Small intestine (tissue), 7 donors: ENCODE measurements at regions not wholly inside any gene's neighbourhood (a gene's known extent, or its start where the extent isn't known, plus 50 kb on each side); places are given as distances from the start of the nearest gene placed in this dataset.

Experiments used
- DNase-seq, 2 donors: peaks; one replicate each; pipeline versions ENCODE4 v3.0.0 to v3.0.0-alpha.2; 2013
- FAIRE-seq: peaks from 2 replicates; lab custom pipeline; 2012; peaks lifted over from hg19 to GRCh38; lab: Jason Lieb, UNC
- H3K27ac ChIP-seq, 3 donors: one replicate each; pipeline ENCODE4 v1.5.1; 2013; ENCODE audit warnings: low read length in 2 of 3, mild to moderate bottlenecking in 2 of 3, control low read depth in 1 of 3, inconsistent platforms in 1 of 3, low read depth in 1 of 3, moderate library complexity in 1 of 3
- H3K27me3 ChIP-seq, 3 donors: one replicate each; pipeline ENCODE4 v1.6.1; 2013; ENCODE audit warnings: low read length in 3 of 3, inconsistent platforms in 1 of 3; ENCODE audit not compliant: control insufficient read depth in 3 of 3, insufficient read depth in 3 of 3
- H3K36me3 ChIP-seq, 3 donors: one replicate each; pipeline ENCODE4 v1.6.1; 2013; ENCODE audit warnings: low read length in 3 of 3, inconsistent platforms in 1 of 3, low read depth in 1 of 3, mild to moderate bottlenecking in 1 of 3, moderate library complexity in 1 of 3; ENCODE audit not compliant: control insufficient read depth in 3 of 3, insufficient read depth in 2 of 3
- H3K4me1 ChIP-seq, 3 donors: one replicate each; pipeline ENCODE4 v1.6.1; 2013; ENCODE audit warnings: low read length in 2 of 3, inconsistent platforms in 1 of 3, low read depth in 1 of 3, mild to moderate bottlenecking in 1 of 3, moderate library complexity in 1 of 3; ENCODE audit not compliant: control insufficient read depth in 3 of 3, insufficient read depth in 2 of 3
- H3K4me3 ChIP-seq, 3 donors: one replicate each; pipeline ENCODE4 v1.5.1; 2013; ENCODE audit warnings: low read length in 3 of 3, control low read depth in 1 of 3, inconsistent platforms in 1 of 3, low read depth in 1 of 3, mild to moderate bottlenecking in 1 of 3, moderate library complexity in 1 of 3
- H3K9me3 ChIP-seq, 2 donors: one replicate each; pipeline ENCODE4 v1.6.1; 2013; ENCODE audit warnings: low read depth in 1 of 2, low read length in 1 of 2; ENCODE audit not compliant: control insufficient read depth in 2 of 2, insufficient read depth in 1 of 2
- WGBS, 3 donors: extraction: QIAGEN DNeasy Blood & Tissue Kit; methylation state at CpG; one replicate each; pipeline ENCODE4 v1.1.7; 2013; 5-methylcytosine and 5-hydroxymethylcytosine counted together
- donor health status: healthy with polysubstance abuse.
- donor health status: control.
- donor health status: control.
- donor health status: Bipolar disorder and iron deficiency.
- donor health status: healthy.

DNA sequence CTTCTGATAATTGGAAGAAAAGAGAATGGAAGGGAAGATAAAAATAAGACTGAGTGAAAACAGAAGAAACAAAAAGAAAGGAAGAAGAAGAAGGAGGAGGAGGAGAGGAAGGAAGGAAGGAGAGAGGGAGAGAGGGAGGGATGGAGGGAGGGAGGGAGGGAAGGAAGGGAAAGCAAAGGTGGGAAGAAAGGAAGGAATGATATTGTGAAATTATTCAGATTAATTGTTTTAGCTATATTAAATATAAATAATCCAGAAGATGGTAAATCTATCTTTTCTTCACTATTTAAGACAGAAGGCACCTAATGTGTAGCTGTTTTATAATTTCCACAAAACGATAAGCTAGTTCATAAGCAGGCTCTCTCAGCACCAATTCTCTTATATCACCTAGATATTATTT is 191.3 kb upstream of the LRRC7 start:
- 62 to 88% (median 77%) methylated on average over 1 of the region's 1 CpG for WGBS, 3 donors
- Histone ChIP-seq H3K27me3 (no peaks in the 10 kb centered on the region), H3K27ac (no peak overlapping the region), H3K4me3 (no peak overlapping the region), H3K36me3 (no peaks in the 10 kb centered on the region), H3K4me1 (no peaks in the 10 kb centered on the region), H3K9me3 (no peaks in the 10 kb centered on the region)
- DNase-seq (no peak), FAIRE-seq (no peak)

DNA sequence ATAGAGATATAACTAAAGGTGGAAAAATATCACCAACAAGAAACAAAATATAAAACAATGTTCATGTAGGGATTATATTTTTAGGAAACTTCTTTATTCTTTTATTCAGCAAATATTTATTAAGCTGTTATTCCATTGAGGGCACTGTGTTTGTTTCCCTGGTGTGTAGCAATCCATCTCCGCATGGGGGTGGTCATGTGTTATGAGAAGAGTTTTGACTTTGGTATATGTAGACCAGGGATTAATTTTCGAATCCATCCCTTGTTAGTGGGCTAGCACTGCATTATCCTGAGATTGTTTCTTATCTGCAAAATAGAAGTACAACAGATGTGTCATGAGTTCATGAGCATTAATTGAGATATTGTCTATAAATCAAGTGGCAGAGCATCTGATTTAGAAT is 190.2 kb upstream of the LRRC7 start:
- H3K36me3 ChIP-seq = no peaks in the 10 kb centered on the region
- WGBS, 3 donors = 54 to 60% (median 59%) methylated on average over 2 of the region's 2 CpGs
- H3K4me3 ChIP-seq = no peak overlapping the region
- H3K9me3 ChIP-seq = no peaks in the 10 kb centered on the region
- no peaks in the 10 kb centered on the region for H3K27me3 ChIP-seq
- no peak for FAIRE-seq
- no peak for DNase-seq
- no peaks in the 10 kb centered on the region for H3K4me1 ChIP-seq
- H3K27ac ChIP-seq = no peak overlapping the region

DNA sequence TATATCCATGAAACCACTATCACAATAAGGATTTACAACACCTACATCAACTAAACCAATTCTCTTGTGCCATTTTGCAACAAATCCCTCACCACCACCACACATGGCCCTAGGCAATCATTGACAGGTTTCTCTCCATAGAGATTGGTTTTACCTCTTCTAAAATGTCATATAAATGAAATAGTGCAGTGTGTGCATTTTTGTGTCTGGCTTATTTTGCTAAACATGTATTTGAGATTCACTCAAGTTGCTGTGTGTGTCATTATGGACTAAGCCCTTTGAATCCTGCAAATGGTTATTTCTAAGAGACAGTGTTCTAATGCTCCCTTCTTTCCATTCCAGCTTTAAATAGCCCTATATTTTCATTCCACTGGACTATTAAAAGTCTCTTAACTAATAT is 179.7 kb upstream of the LRRC7 start:
- H3K9me3 ChIP-seq = no peaks in the 10 kb centered on the region
- no peaks in the 10 kb centered on the region for H3K27me3 ChIP-seq
- no peak for DNase-seq
- H3K27ac ChIP-seq = no peak overlapping the region
- no peak for FAIRE-seq
- H3K4me1 ChIP-seq = no peaks in the 10 kb centered on the region
- H3K36me3 ChIP-seq = no peaks in the 10 kb centered on the region
- H3K4me3 ChIP-seq = no peak overlapping the region

DNA sequence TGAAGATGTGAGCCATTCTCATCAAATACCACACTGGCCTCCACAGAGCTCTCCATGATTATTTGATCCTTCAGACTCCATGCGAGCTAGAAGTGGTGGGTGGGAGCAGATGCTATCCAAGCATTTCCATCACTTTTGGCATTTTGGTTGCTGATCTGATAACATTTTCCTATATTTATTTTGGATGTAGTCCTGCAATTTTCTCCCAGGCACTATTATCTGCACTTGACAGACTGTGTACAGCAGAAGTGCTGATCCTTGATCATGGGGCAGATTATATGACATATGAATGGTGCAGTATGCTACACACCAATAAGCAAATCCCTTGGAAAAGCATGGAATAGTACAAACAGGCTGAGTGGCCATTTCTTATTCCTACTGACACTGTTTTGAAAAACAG is 167.6 kb upstream of the LRRC7 start:
- no peaks in the 10 kb centered on the region for H3K27me3 ChIP-seq
- no peak overlapping the region for H3K27ac ChIP-seq
- FAIRE-seq (no peak), DNase-seq (no peak)
- H3K4me1 ChIP-seq = no peaks in the 10 kb centered on the region
- peaks cover 1% of the 10 kb centered on the region in 2 donors for H3K9me3 ChIP-seq
- 58 to 76% (median 74%) methylated on average over 1 of the region's 1 CpG for WGBS, 3 donors
- no peak overlapping the region for H3K4me3 ChIP-seq
- no peaks in the 10 kb centered on the region for H3K36me3 ChIP-seq

DNA sequence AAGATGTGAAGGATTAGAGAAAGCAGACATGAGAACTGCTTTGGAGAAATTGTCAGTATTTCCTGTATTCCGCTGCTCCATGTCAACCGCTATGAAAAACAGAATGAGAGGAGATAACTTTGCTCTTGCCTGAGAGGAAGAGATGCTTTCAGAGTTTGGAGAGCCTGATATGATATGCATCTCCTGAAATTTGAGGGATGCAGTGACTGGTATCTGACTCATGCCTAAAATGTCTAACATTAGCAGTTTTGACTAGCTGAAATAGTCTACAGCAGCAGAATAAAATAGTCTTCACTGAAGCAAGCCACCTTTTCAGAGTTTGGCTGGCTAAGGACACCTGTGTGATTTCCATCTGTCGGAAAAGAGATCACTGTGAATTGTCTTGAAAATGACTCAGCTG is 165.8 kb upstream of the LRRC7 start:
- DNase-seq = no peak
- FAIRE-seq = no peak
- WGBS, 3 donors = 92 to 97% (median 93%) methylated on average over 3 of the region's 3 CpGs

DNA sequence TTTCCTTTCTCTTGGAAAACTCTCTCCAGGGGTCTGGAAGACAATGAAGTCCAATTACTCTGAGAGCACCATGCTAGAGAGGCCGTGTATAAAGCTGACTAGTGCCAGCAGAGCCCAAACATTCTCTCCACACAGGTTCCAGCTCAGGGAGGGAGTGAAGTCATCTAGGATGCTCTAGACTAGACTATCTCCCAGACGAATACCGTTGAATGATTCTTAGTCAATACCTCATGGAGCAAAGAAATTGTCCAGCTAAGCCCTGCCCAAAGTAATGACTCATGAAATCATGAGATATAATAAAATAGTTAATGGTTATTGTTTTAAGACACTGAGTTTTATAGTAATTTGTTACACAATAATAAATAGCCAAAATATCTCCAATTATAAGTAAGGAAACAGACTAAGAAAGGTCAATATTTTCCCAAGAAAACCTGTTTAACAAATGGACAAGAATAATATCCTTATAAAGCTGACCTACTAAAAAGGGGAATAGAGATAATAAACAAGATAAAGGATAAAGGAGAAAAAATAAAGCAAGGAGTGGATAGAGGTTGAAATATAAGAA is 163.9 kb upstream of the LRRC7 start:
- Histone ChIP-seq H3K27me3 (no peaks in the 10 kb centered on the region), H3K9me3 (no peaks in the 10 kb centered on the region), H3K36me3 (no peaks in the 10 kb centered on the region), H3K27ac (no peak overlapping the region), H3K4me1 (no peaks in the 10 kb centered on the region), H3K4me3 (no peak overlapping the region)
- 63 to 86% (median 72%) methylated on average over 3 of the region's 3 CpGs for WGBS, 3 donors
- FAIRE-seq (no peak), DNase-seq (no peak)

More for the DNA sequence above, 165.8 kb upstream of the LRRC7 start:
- Histone ChIP-seq H3K9me3 (no peaks in the 10 kb centered on the region), H3K27ac (no peak overlapping the region), H3K4me1 (no peaks in the 10 kb centered on the region), H3K27me3 (no peaks in the 10 kb centered on the region), H3K36me3 (no peaks in the 10 kb centered on the region), H3K4me3 (no peak overlapping the region)

DNA sequence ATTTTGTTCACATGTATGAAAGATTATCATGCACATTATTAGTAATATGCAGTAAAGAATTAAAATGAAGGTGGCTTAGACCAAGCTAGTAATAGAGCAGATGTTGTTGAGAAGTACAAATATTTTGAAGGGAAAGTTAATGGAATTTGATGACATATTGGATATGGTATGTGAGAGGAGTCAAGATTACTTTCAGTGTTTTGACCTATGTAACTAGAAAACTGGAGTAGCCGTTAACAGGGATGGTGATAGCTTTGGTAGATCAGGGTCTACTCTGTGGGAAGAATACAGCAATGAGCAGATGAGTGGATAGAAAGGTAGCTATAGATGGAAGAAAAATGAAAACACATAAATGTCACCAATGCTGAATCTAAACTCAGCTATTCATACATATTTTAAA is 163.2 kb upstream of the LRRC7 start:
- H3K36me3 ChIP-seq = no peaks in the 10 kb centered on the region
- no peaks in the 10 kb centered on the region for H3K4me1 ChIP-seq
- H3K27ac ChIP-seq = no peak overlapping the region
- no peak for FAIRE-seq
- DNase-seq = no peak
- no peak overlapping the region for H3K4me3 ChIP-seq
- H3K27me3 ChIP-seq = no peaks in the 10 kb centered on the region
- H3K9me3 ChIP-seq = no peaks in the 10 kb centered on the region
- WGBS, 3 donors = 62 to 72% (median 64%) methylated on average over 1 of the region's 1 CpG

DNA sequence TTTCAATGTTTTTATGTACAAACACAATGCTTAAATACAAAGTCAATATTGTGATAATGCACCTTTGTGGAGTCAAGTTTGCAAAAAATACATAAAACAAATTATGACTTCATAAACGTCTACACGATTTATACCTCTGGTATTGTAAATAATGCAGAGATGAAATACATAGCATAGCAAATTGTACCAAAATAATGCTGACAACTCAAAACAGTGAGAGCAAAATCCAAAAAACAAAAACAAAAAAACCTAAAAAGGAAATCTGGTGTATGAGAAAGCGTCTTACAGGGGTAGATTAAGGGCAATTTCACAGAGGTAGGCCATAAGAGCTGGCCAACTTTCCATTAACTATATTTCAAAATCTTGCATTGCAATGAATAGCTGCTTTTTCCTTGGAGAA is 161.5 kb upstream of the LRRC7 start:
- WGBS, 3 donors = 82 to 91% (median 83%) methylated on average over 3 of the region's 3 CpGs
- no peak for FAIRE-seq

DNA sequence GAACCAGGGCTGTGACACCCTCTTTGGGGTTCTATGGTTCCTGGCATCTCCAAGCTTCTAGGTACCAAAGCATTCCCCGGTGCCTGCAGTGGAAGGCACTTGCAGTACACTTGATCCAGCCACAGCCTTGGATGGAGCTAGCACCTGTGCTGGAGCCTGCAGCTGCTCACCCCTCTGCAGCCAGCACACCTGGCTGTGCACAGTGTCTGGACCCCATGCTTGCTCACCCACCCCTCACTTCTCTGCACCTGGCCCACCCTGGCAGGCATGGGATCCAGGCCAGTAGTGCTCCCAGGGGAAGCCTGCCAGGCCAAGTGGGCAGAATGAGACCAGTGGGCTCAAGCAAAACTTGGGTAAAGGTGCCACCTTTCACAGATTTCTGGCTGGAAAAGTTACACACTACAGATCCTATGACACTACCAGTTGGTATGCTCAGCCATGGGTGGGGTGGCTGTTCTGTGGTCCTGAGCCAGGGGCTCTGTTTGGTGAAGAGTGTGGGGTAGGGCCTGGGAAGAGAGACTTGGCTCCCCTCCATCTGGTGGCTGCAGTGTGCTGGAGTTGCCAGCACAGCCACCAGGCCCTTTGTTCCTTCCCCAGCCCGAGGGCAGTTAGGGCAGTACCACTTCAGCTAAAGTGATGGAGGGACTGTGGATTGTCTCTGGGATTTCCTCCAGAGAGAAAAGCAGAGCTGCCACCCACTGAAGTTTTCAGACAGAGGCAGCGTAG is 157.8 kb upstream of the LRRC7 start:
- Histone ChIP-seq H3K36me3 (no peaks in the 10 kb centered on the region), H3K9me3 (no peaks in the 10 kb centered on the region), H3K27me3 (no peaks in the 10 kb centered on the region), H3K4me1 (no peaks in the 10 kb centered on the region), H3K4me3 (no peak overlapping the region), H3K27ac (no peak overlapping the region)
- FAIRE-seq (no peak), DNase-seq (no peak)
- WGBS, 3 donors = 59 to 80% (median 76%) methylated on average over 3 of the region's 3 CpGs

More for the DNA sequence above, 161.5 kb upstream of the LRRC7 start:
- Histone ChIP-seq H3K4me3 (no peak overlapping the region), H3K9me3 (no peaks in the 10 kb centered on the region), H3K36me3 (no peaks in the 10 kb centered on the region), H3K27me3 (no peaks in the 10 kb centered on the region), H3K4me1 (no peaks in the 10 kb centered on the region), H3K27ac (no peak overlapping the region)
- no peak for DNase-seq
